Activated naive CD4-positive, alpha-beta T cell treated with anti-CD3 and anti-CD28 coated beads, Interleukin-2, amount 10 ng/mL, durations not matched to agents 7 days and 5 days (primary cell): ENCODE measurements at regions not wholly inside any gene's neighbourhood (a gene's known extent, or its start where the extent isn't known, plus 50 kb on each side); places are given as distances from the start of the nearest gene placed in this dataset.
"Not testable (repeated sequence)": the region's sequence is repeated elsewhere in the genome, so short reads cannot be mapped to it uniquely, and the experiment has no call there.

Source experiments
- CTCF ChIA-PET: fragments of 350-600 bp; sonication (Branson Sonifier 250); formaldehyde crosslinking; loops from one replicate; lab custom pipeline; 2021; ENCODE audit warnings: antibody characterized with exemption; lab: Charles Lee
- DNase-seq: peaks from one replicate; pipeline ENCODE4 v3.0.0-alpha.2; 2020
- H3K27ac Mint-ChIP-seq: one replicate; pipeline ENCODE4 v1.8.0; 2021; ENCODE audit warnings: mild to moderate bottlenecking, moderate library complexity, mixed read lengths
- H3K27me3 Mint-ChIP-seq: one replicate; pipeline ENCODE4 v1.8.0; 2021; ENCODE audit warnings: mild to moderate bottlenecking, mixed read lengths
- H3K36me3 Mint-ChIP-seq: one replicate; pipeline ENCODE4 v1.8.0; 2021; ENCODE audit warnings: mixed read lengths
- H3K4me1 Mint-ChIP-seq: one replicate; pipeline ENCODE4 v1.8.0; 2021; ENCODE audit warnings: mixed read lengths
- H3K4me3 Mint-ChIP-seq: one replicate; pipeline ENCODE4 v1.8.0; 2021; ENCODE audit warnings: mild to moderate bottlenecking, moderate library complexity, mixed read lengths
- H3K9me3 Mint-ChIP-seq: one replicate; pipeline ENCODE4 v1.8.0; 2021; ENCODE audit warnings: mixed read lengths

- H3K27me3 Mint-ChIP-seq, result no peaks in the 10 kb centered on the region
- H3K27ac Mint-ChIP-seq, result no peak overlapping the region
- DNase-seq, result no peak
- CTCF ChIA-PET, result no interaction called here
- no peaks in the 10 kb centered on the region for H3K4me1 Mint-ChIP-seq
- H3K9me3 Mint-ChIP-seq, result no peaks in the 10 kb centered on the region
- H3K4me3 Mint-ChIP-seq, result no peak overlapping the region
- no peaks in the 10 kb centered on the region for H3K36me3 Mint-ChIP-seq
Measured at GRCh38 chr3:26229801-26230200, 392.8 kb upstream of the LRRC3B start.

GRCh38 chr3:26233374-26233773 is 389.2 kb upstream of the LRRC3B start:
- CTCF ChIA-PET, result no interaction called here
- Mint-ChIP-seq H3K9me3 (no peaks in the 10 kb centered on the region), H3K4me3 (no peak overlapping the region), H3K4me1 (no peaks in the 10 kb centered on the region), H3K27ac (no peak overlapping the region), H3K27me3 (no peaks in the 10 kb centered on the region), H3K36me3 (no peaks in the 10 kb centered on the region)
- DNase-seq, result no peak

GRCh38 chr3:26236531-26236930 is 386.0 kb upstream of the LRRC3B start:
- DNase-seq, result no peak
- Mint-ChIP-seq H3K36me3 (no peaks in the 10 kb centered on the region), H3K27ac (no peak overlapping the region), H3K4me3 (no peak overlapping the region), H3K27me3 (no peaks in the 10 kb centered on the region), H3K4me1 (no peaks in the 10 kb centered on the region), H3K9me3 (peaks cover 2% of the 10 kb centered on the region)
- CTCF ChIA-PET, result no interaction called here

GRCh38 chr3:26237036-26237682 is 385.4 kb upstream of the LRRC3B start:
- Mint-ChIP-seq H3K36me3 (no peaks in the 10 kb centered on the region), H3K9me3 (peaks cover 4% of the 10 kb centered on the region), H3K27ac (no peak overlapping the region), H3K27me3 (no peaks in the 10 kb centered on the region), H3K4me3 (no peak overlapping the region), H3K4me1 (no peaks in the 10 kb centered on the region)
- DNase-seq, result no peak
- CTCF ChIA-PET, result no interaction called here

GRCh38 chr3:26244586-26244985 is 378.0 kb upstream of the LRRC3B start:
- H3K36me3 Mint-ChIP-seq, DNase-seq, H3K27me3 Mint-ChIP-seq, H3K4me1 Mint-ChIP-seq, H3K4me3 Mint-ChIP-seq, H3K27ac Mint-ChIP-seq, CTCF ChIA-PET: not testable (repeated sequence)
- H3K9me3 Mint-ChIP-seq, result peaks cover 10% of the 10 kb centered on the region

- peaks cover 9% of the 10 kb centered on the region for H3K9me3 Mint-ChIP-seq
- H3K4me3 Mint-ChIP-seq, result no peak overlapping the region
- H3K4me1 Mint-ChIP-seq, result no peaks in the 10 kb centered on the region
- no peaks in the 10 kb centered on the region for H3K27me3 Mint-ChIP-seq
- DNase-seq, result no peak
- no peak overlapping the region for H3K27ac Mint-ChIP-seq
- CTCF ChIA-PET, result no interaction called here
- H3K36me3 Mint-ChIP-seq, result no peaks in the 10 kb centered on the region
Measured at GRCh38 chr3:26245236-26245635, 377.3 kb upstream of the LRRC3B start.

- no peaks in the 10 kb centered on the region for H3K27me3 Mint-ChIP-seq
- CTCF ChIA-PET, result no interaction called here
- H3K9me3 Mint-ChIP-seq, result peaks cover 8% of the 10 kb centered on the region
- H3K4me3 Mint-ChIP-seq, result no peak overlapping the region
- DNase-seq, result no peak
- no peaks in the 10 kb centered on the region for H3K36me3 Mint-ChIP-seq
- H3K27ac Mint-ChIP-seq, result no peak overlapping the region
- no peaks in the 10 kb centered on the region for H3K4me1 Mint-ChIP-seq
Measured at GRCh38 chr3:26246901-26247300, 375.7 kb upstream of the LRRC3B start.

- CTCF ChIA-PET, result no interaction called here
- Mint-ChIP-seq H3K27ac (no peak overlapping the region), H3K4me3 (no peak overlapping the region), H3K9me3 (peaks cover 5% of the 10 kb centered on the region), H3K27me3 (no peaks in the 10 kb centered on the region), H3K36me3 (no peaks in the 10 kb centered on the region), H3K4me1 (no peaks in the 10 kb centered on the region)
- no peak for DNase-seq
Measured at GRCh38 chr3:26247712-26248111, 374.9 kb upstream of the LRRC3B start.

- Mint-ChIP-seq H3K27me3 (no peaks in the 10 kb centered on the region), H3K4me1 (no peaks in the 10 kb centered on the region)
- CTCF ChIA-PET, result no interaction called here
Measured at GRCh38 chr3:26252001-26252400, 370.6 kb upstream of the LRRC3B start.

GRCh38 chr3:26256224-26256623 is 366.3 kb upstream of the LRRC3B start:
- no peak for DNase-seq
- CTCF ChIA-PET, result no interaction called here
- Mint-ChIP-seq H3K27ac (no peak overlapping the region), H3K36me3 (no peaks in the 10 kb centered on the region), H3K4me3 (no peak overlapping the region), H3K9me3 (no peaks in the 10 kb centered on the region), H3K27me3 (no peaks in the 10 kb centered on the region), H3K4me1 (no peaks in the 10 kb centered on the region)

More at GRCh38 chr3:26252001-26252400, 370.6 kb upstream of the LRRC3B start:
- Mint-ChIP-seq H3K36me3 (no peaks in the 10 kb centered on the region), H3K27ac (no peak overlapping the region), H3K9me3 (no peaks in the 10 kb centered on the region), H3K4me3 (no peak overlapping the region)
- DNase-seq, result no peak

GRCh38 chr3:26259176-26259575 is 363.4 kb upstream of the LRRC3B start:
- H3K27ac Mint-ChIP-seq, result no peak overlapping the region
- peaks cover 3% of the 10 kb centered on the region for H3K9me3 Mint-ChIP-seq
- no peaks in the 10 kb centered on the region for H3K36me3 Mint-ChIP-seq
- no peaks in the 10 kb centered on the region for H3K4me1 Mint-ChIP-seq
- H3K27me3 Mint-ChIP-seq, result no peaks in the 10 kb centered on the region
- no peak for DNase-seq
- H3K4me3 Mint-ChIP-seq, result no peak overlapping the region
- CTCF ChIA-PET, result no interaction called here

- Mint-ChIP-seq H3K4me3 (no peak overlapping the region), H3K36me3 (no peaks in the 10 kb centered on the region), H3K27ac (no peak overlapping the region), H3K9me3 (peaks cover 3% of the 10 kb centered on the region), H3K4me1 (no peaks in the 10 kb centered on the region), H3K27me3 (no peaks in the 10 kb centered on the region)
- DNase-seq, result no peak
- CTCF ChIA-PET, result no interaction called here
Measured at GRCh38 chr3:26260139-26260538, 362.4 kb upstream of the LRRC3B start.

- H3K27ac Mint-ChIP-seq, result no peak overlapping the region
- CTCF ChIA-PET, result no interaction called here
- no peaks in the 10 kb centered on the region for H3K4me1 Mint-ChIP-seq
- H3K36me3 Mint-ChIP-seq, result no peaks in the 10 kb centered on the region
- H3K4me3 Mint-ChIP-seq, result no peak overlapping the region
- peaks cover 3% of the 10 kb centered on the region for H3K9me3 Mint-ChIP-seq
- no peak for DNase-seq
- H3K27me3 Mint-ChIP-seq, result no peaks in the 10 kb centered on the region
Measured at GRCh38 chr3:26264708-26265107, 357.9 kb upstream of the LRRC3B start.

GRCh38 chr3:26271848-26272247 is 350.7 kb upstream of the LRRC3B start:
- no peaks in the 10 kb centered on the region for H3K36me3 Mint-ChIP-seq
- no peaks in the 10 kb centered on the region for H3K4me1 Mint-ChIP-seq
- CTCF ChIA-PET, result no interaction called here
- DNase-seq, result no peak
- no peaks in the 10 kb centered on the region for H3K27me3 Mint-ChIP-seq
- no peak overlapping the region for H3K27ac Mint-ChIP-seq
- H3K4me3 Mint-ChIP-seq, result no peak overlapping the region
- no peaks in the 10 kb centered on the region for H3K9me3 Mint-ChIP-seq

- Mint-ChIP-seq H3K36me3 (no peaks in the 10 kb centered on the region), H3K27ac (no peak overlapping the region), H3K27me3 (no peaks in the 10 kb centered on the region), H3K9me3 (no peaks in the 10 kb centered on the region), H3K4me1 (no peaks in the 10 kb centered on the region), H3K4me3 (no peak overlapping the region)
- DNase-seq, result no peak
- CTCF ChIA-PET, result no interaction called here
Measured at GRCh38 chr3:26273196-26273595, 349.4 kb upstream of the LRRC3B start.

- no peak for DNase-seq
- H3K4me1 Mint-ChIP-seq, result no peaks in the 10 kb centered on the region
- no peaks in the 10 kb centered on the region for H3K27me3 Mint-ChIP-seq
- peaks cover 22% of the 10 kb centered on the region for H3K9me3 Mint-ChIP-seq
- no peaks in the 10 kb centered on the region for H3K36me3 Mint-ChIP-seq
- no peak overlapping the region for H3K27ac Mint-ChIP-seq
- no peak overlapping the region for H3K4me3 Mint-ChIP-seq
- CTCF ChIA-PET, result no interaction called here
Measured at GRCh38 chr3:26279091-26279490, 343.5 kb upstream of the LRRC3B start.
